ENCODE measurements at regions not wholly inside any gene's neighbourhood (a gene's known extent, or its start where the extent isn't known, plus 50 kb on each side); places are given as distances from the start of the nearest gene placed in this dataset.
"Not testable (repeated sequence)": the region's sequence is repeated elsewhere in the genome, so short reads cannot be mapped to it uniquely, and the experiment has no call there.

- no peaks in the 10 kb centered on the region for H3K27me3 ChIP-seq (ENCODE audit: control insufficient read depth, insufficient read depth, low read length)
- no peak for TF ChIP-seq CTCF (IDR thresholded peaks at IDR 0.05; ENCODE audit: insufficient read depth, low read length, severe bottlenecking)
- FAIRE-seq (no peak), DNase-seq (ENCODE audit: low read depth) (peak; percentile 23)
- no peaks in the 10 kb centered on the region for H3K36me3 ChIP-seq (ENCODE audit: control insufficient read depth, insufficient read depth, low read length)
- H3K4me3 ChIP-seq (ENCODE audit: low read depth, low read length) = no peak overlapping the region
These were observed 1640.5 kb upstream of the CDH9 start for GRCh38 chr5:28678899-28679298.

- FAIRE-seq (no peak), DNase-seq (ENCODE audit: low read depth) (no peak)
- TF ChIP-seq CTCF (IDR thresholded peaks at IDR 0.05; ENCODE audit: insufficient read depth, low read length, severe bottlenecking) = no peak
- Histone ChIP-seq H3K27me3 (ENCODE audit: control insufficient read depth, insufficient read depth, low read length) (no peaks in the 10 kb centered on the region), H3K36me3 (ENCODE audit: control insufficient read depth, insufficient read depth, low read length) (no peaks in the 10 kb centered on the region), H3K4me3 (ENCODE audit: low read depth, low read length) (no peak overlapping the region)
These were observed 1627.7 kb upstream of the CDH9 start for GRCh38 chr5:28666110-28666509.

- FAIRE-seq = no peak
- peak; percentile 42 for DNase-seq (ENCODE audit: low read depth)
- no peaks in the 10 kb centered on the region for H3K27me3 ChIP-seq (ENCODE audit: control insufficient read depth, insufficient read depth, low read length)
- H3K4me3 ChIP-seq (ENCODE audit: low read depth, low read length) = no peak overlapping the region
- no peaks in the 10 kb centered on the region for H3K36me3 ChIP-seq (ENCODE audit: control insufficient read depth, insufficient read depth, low read length)
- no peak for TF ChIP-seq CTCF (IDR thresholded peaks at IDR 0.05; ENCODE audit: insufficient read depth, low read length, severe bottlenecking)
These were observed 1609.7 kb upstream of the CDH9 start for GRCh38 chr5:28648108-28648507.

- H3K4me3 ChIP-seq (ENCODE audit: low read depth, low read length) = no peak overlapping the region
- no peaks in the 10 kb centered on the region for H3K27me3 ChIP-seq (ENCODE audit: control insufficient read depth, insufficient read depth, low read length)
- H3K36me3 ChIP-seq (ENCODE audit: control insufficient read depth, insufficient read depth, low read length) = no peaks in the 10 kb centered on the region
- TF ChIP-seq CTCF (IDR thresholded peaks at IDR 0.05; ENCODE audit: insufficient read depth, low read length, severe bottlenecking) = no peak
- no peak for FAIRE-seq
- DNase-seq (ENCODE audit: low read depth) = no peak
These were observed 1594.2 kb upstream of the CDH9 start for GRCh38 chr5:28632607-28633006.

- H3K4me3 ChIP-seq (ENCODE audit: low read depth, low read length) = no peak overlapping the region
- H3K27me3 ChIP-seq (ENCODE audit: control insufficient read depth, insufficient read depth, low read length) = no peaks in the 10 kb centered on the region
- FAIRE-seq = no peak
- DNase-seq (ENCODE audit: low read depth) = peak; percentile 49
- no peak for TF ChIP-seq CTCF (IDR thresholded peaks at IDR 0.05; ENCODE audit: insufficient read depth, low read length, severe bottlenecking)
- H3K36me3 ChIP-seq (ENCODE audit: control insufficient read depth, insufficient read depth, low read length) = no peaks in the 10 kb centered on the region
These were observed 1565.5 kb upstream of the CDH9 start for GRCh38 chr5:28603869-28604268.

- TF ChIP-seq CTCF (IDR thresholded peaks at IDR 0.05; ENCODE audit: insufficient read depth, low read length, severe bottlenecking) = no peak
- FAIRE-seq (no peak), DNase-seq (ENCODE audit: low read depth) (peak; percentile 28)
- H3K4me3 ChIP-seq (ENCODE audit: low read depth, low read length) = no peak overlapping the region
- no peaks in the 10 kb centered on the region for H3K27me3 ChIP-seq (ENCODE audit: control insufficient read depth, insufficient read depth, low read length)
- no peaks in the 10 kb centered on the region for H3K36me3 ChIP-seq (ENCODE audit: control insufficient read depth, insufficient read depth, low read length)
These were observed 1564.0 kb upstream of the CDH9 start for GRCh38 chr5:28602429-28602828.

- not testable (repeated sequence) for H3K27me3 ChIP-seq (ENCODE audit: control insufficient read depth, insufficient read depth, low read length); H3K36me3 ChIP-seq (ENCODE audit: control insufficient read depth, insufficient read depth, low read length); H3K4me3 ChIP-seq (ENCODE audit: low read depth, low read length); FAIRE-seq; DNase-seq (ENCODE audit: low read depth)
These were observed 1558.3 kb upstream of the CDH9 start for GRCh38 chr5:28596707-28597106.
